ENCODE measurements at regions not wholly inside any gene's neighbourhood (a gene's known extent, or its start where the extent isn't known, plus 50 kb on each side); places are given as distances from the start of the nearest gene placed in this dataset.
A peak's percentile ranks its signal among the peaks of the same experiment; 100 is the strongest.

DNA sequence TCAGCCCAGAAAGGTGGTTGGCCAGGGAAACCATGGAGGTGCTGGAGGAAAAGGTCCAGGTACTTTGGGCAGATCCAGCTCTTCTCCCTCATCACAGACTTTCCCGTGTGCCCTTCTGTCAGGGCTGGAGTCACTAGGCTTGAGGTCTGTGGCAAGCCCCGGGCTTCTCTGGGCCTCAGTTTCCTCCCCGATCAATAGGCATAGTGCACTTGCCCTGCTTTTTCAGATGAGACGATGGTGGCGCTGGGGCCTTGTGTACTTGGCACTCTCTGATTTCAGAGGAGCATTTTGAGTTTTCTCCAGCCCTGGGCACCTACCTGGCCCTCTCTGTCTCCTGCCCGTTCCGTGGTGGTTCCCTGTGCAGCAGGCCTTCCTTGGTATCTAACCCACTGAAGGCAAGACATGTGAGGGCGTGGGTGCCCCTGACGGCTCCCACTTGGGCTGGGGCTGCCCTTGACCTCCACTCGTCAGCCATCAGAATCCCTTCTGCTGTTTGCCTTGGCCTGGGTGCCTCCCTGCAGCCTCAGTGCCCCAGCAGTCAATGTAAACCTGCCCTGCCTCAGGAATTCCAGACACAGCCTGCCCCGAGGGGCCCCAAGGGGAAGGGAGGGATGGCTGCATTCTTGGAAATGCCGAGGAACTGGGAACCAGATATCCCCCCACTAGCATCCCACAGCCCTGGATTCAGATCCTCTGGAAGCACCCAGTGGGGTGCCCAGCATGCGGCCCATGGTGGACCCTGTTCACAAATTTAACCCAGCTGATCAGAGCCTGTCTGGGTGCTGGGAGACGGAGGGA, 66.3 kb upstream of the COL5A1 start:
- intact Hi-C loops (cut with micrococcal nuclease; ENCODE audit: unreplicated experiment): no loop called here
- BruUV-seq (replicated peaks): no TSS peak
- no peak overlapping the region for H3K4me3 ChIP-seq (ENCODE audit: low read depth, low read length, poor library complexity, severe bottlenecking)
- CTCF ChIA-PET: no interaction called here
- H3K36me3 ChIP-seq (ENCODE audit: insufficient read depth, low read length, poor library complexity, severe bottlenecking): no peaks in the 10 kb centered on the region
- TF ChIP-seq EZH2 (IDR thresholded peaks at IDR 0.05; ENCODE audit: borderline replicate concordance, low read depth, low read length, poor library complexity, severe bottlenecking): no peak
- TF ChIP-seq, protein P1, sequence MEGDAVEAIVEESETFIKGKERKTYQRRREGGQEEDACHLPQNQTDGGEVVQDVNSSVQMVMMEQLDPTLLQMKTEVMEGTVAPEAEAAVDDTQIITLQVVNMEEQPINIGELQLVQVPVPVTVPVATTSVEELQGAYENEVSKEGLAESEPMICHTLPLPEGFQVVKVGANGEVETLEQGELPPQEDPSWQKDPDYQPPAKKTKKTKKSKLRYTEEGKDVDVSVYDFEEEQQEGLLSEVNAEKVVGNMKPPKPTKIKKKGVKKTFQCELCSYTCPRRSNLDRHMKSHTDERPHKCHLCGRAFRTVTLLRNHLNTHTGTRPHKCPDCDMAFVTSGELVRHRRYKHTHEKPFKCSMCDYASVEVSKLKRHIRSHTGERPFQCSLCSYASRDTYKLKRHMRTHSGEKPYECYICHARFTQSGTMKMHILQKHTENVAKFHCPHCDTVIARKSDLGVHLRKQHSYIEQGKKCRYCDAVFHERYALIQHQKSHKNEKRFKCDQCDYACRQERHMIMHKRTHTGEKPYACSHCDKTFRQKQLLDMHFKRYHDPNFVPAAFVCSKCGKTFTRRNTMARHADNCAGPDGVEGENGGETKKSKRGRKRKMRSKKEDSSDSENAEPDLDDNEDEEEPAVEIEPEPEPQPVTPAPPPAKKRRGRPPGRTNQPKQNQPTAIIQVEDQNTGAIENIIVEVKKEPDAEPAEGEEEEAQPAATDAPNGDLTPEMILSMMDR (conservative IDR thresholded peaks at IDR 0.05; ENCODE audit: low read depth, low read length): no peak
- no peak for DNase-seq (ENCODE audit: low spot score)
- H3K4me1 ChIP-seq (ENCODE audit: insufficient read depth, low read length, poor library complexity, severe bottlenecking): peaks cover 8% of the 10 kb centered on the region
- H3K27ac ChIP-seq (ENCODE audit: low read depth, low read length, poor library complexity, severe bottlenecking): no peak overlapping the region
- H3K9me3 ChIP-seq (ENCODE audit: low read depth, low read length, poor library complexity, severe bottlenecking): peaks cover 3% of the 10 kb centered on the region
- no peaks in the 10 kb centered on the region for H3K27me3 ChIP-seq (replicated peaks; ENCODE audit: insufficient read depth, low read depth, low read length, poor library complexity)
- POLR2A ChIA-PET (ENCODE audit: low non-redundant PET): no interaction called here

DNA sequence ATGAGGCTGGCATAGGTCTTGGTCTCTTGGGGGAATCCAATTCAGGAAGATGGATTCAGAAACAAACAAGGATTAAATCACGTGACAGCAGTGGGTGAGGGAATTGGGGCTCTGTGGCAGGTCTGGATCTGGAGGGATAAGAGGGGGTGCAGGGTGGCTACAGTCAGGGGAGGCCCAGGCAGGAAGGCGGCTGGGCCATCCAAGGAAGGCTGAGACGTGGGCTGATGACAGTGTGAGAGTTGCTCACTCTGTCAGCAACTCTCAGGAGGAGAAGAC, 65.8 kb upstream of the COL5A1 start:
- no TSS peak for BruUV-seq (replicated peaks)
- H3K27ac ChIP-seq (ENCODE audit: low read depth, low read length, poor library complexity, severe bottlenecking): no peak overlapping the region
- DNase-seq (ENCODE audit: low spot score): no peak
- no peak overlapping the region for H3K4me3 ChIP-seq (ENCODE audit: low read depth, low read length, poor library complexity, severe bottlenecking)
- H3K9me3 ChIP-seq (ENCODE audit: low read depth, low read length, poor library complexity, severe bottlenecking): peaks cover 8% of the 10 kb centered on the region
- intact Hi-C loops (cut with micrococcal nuclease; ENCODE audit: unreplicated experiment): no loop called here
- ChIA-PET POLR2A (ENCODE audit: low non-redundant PET) (no interaction called here), CTCF (no interaction called here)
- H3K27me3 ChIP-seq (replicated peaks; ENCODE audit: insufficient read depth, low read depth, low read length, poor library complexity): no peaks in the 10 kb centered on the region
- peaks cover 5% of the 10 kb centered on the region for H3K4me1 ChIP-seq (ENCODE audit: insufficient read depth, low read length, poor library complexity, severe bottlenecking)
- H3K36me3 ChIP-seq (ENCODE audit: insufficient read depth, low read length, poor library complexity, severe bottlenecking): no peaks in the 10 kb centered on the region
- TF ChIP-seq, protein P1 (conservative IDR thresholded peaks at IDR 0.05; ENCODE audit: low read depth, low read length): no peak
- no peak for TF ChIP-seq EZH2 (IDR thresholded peaks at IDR 0.05; ENCODE audit: borderline replicate concordance, low read depth, low read length, poor library complexity, severe bottlenecking)

DNA sequence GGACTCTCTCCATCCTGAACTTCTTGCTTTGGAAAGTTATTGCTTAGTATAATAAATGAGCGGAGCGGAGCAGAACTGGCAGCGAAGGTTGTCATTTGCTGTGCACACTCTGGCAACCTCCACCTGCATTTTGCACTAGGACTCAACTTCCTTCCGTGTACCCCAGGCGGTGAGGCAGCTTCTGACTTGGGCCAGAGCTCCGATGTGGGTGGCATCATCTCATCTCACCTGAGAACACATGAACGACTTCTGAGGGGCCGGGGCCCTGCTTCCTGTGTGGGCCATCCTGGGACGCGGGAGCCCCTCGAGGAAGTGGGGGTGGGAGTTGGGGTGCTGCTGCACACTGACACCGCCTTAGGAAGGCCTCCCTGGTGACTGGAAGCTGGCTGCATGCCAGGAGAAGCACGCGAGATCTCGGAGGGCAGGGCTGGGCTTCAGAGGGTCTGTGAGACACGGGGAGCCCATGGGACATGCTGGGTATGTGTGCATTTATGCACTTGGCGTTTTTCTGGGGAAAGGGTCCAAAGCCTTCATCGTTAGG, 56.5 kb upstream of the COL5A1 start:
- TF ChIP-seq, protein P1 (conservative IDR thresholded peaks at IDR 0.05; ENCODE audit: low read depth, low read length): no peak
- TF ChIP-seq EZH2 (IDR thresholded peaks at IDR 0.05; ENCODE audit: borderline replicate concordance, low read depth, low read length, poor library complexity, severe bottlenecking): no peak
- peaks cover 12% of the 10 kb centered on the region for H3K9me3 ChIP-seq (ENCODE audit: low read depth, low read length, poor library complexity, severe bottlenecking)
- peaks cover 13% of the 10 kb centered on the region for H3K4me1 ChIP-seq (ENCODE audit: insufficient read depth, low read length, poor library complexity, severe bottlenecking)
- H3K27ac ChIP-seq (ENCODE audit: low read depth, low read length, poor library complexity, severe bottlenecking): peak overlapping the region; percentile 37
- CTCF ChIA-PET: no interaction called here
- H3K36me3 ChIP-seq (ENCODE audit: insufficient read depth, low read length, poor library complexity, severe bottlenecking): no peaks in the 10 kb centered on the region
- POLR2A ChIA-PET (ENCODE audit: low non-redundant PET): no interaction called here
- H3K4me3 ChIP-seq (ENCODE audit: low read depth, low read length, poor library complexity, severe bottlenecking): no peak overlapping the region
- no peaks in the 10 kb centered on the region for H3K27me3 ChIP-seq (replicated peaks; ENCODE audit: insufficient read depth, low read depth, low read length, poor library complexity)
- DNase-seq (ENCODE audit: low spot score): no peak
- intact Hi-C loops (cut with micrococcal nuclease; ENCODE audit: unreplicated experiment): no loop called here
- BruUV-seq (replicated peaks): no TSS peak
